ENCODE measurements at regions not wholly inside any gene's neighbourhood (a gene's known extent, or its start where the extent isn't known, plus 50 kb on each side); places are given as distances from the start of the nearest gene placed in this dataset.

DNA sequence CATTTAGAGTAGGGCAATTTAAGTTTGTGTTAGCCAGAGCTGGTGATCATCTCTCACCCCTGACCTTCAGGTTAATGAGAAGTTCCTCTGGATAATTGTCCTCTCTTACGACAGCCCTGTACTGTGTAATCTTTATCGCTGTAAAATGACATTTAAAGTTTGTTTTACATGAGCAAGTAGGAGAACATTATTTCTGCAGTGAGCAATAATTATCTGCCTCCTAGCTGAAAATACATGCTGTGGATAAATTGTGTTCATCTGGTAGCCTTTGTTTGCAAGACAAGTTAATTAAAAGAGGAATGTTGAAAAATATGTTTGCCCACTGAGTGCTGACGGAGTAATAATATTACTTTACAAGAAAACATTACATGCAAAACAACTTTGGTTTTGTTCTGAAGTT lies 1083.8 kb upstream of the NUDT12 start:
- intact Hi-C loops (cut with DNase I; ENCODE audit: low total_unique reads): no loop called here

DNA sequence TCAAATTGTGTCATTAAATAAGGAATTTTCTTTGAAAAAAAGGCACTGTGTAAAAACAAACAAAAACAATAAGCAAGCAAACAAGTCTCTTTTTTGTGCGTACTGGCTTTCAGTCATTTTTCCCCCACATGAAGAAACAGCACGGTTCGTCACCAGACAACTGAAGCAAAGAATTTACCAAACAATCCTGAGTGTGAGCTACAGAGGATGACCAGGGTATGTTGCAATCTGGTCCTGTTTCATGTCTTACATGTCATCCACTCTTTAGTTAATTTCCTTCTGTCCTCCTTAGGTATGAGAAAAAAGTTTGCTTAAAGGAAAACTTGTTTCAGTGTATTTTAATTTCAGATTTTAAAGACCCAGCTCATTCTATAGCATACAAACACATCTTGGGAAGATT lies 1080.7 kb upstream of the NUDT12 start:
- Histone ChIP-seq H3K4me3 (no peak overlapping the region), H3K4me1 (no peaks in the 10 kb centered on the region), H3K27ac (no peak overlapping the region), H3K27me3 (no peaks in the 10 kb centered on the region), H3K36me3 (no peaks in the 10 kb centered on the region), H3K9me3 (no peaks in the 10 kb centered on the region)
- DNase-seq: no peak
- TF ChIP-seq, protein P1, sequence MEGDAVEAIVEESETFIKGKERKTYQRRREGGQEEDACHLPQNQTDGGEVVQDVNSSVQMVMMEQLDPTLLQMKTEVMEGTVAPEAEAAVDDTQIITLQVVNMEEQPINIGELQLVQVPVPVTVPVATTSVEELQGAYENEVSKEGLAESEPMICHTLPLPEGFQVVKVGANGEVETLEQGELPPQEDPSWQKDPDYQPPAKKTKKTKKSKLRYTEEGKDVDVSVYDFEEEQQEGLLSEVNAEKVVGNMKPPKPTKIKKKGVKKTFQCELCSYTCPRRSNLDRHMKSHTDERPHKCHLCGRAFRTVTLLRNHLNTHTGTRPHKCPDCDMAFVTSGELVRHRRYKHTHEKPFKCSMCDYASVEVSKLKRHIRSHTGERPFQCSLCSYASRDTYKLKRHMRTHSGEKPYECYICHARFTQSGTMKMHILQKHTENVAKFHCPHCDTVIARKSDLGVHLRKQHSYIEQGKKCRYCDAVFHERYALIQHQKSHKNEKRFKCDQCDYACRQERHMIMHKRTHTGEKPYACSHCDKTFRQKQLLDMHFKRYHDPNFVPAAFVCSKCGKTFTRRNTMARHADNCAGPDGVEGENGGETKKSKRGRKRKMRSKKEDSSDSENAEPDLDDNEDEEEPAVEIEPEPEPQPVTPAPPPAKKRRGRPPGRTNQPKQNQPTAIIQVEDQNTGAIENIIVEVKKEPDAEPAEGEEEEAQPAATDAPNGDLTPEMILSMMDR (IDR thresholded peaks at IDR 0.05): no peak
- intact Hi-C loops (cut with DNase I; ENCODE audit: low total_unique reads): no loop called here

More for the DNA sequence above, 1083.8 kb upstream of the NUDT12 start:
- TF ChIP-seq, protein P1 (IDR thresholded peaks at IDR 0.05): no peak
- H3K4me1 ChIP-seq: no peaks in the 10 kb centered on the region
- no peaks in the 10 kb centered on the region for H3K36me3 ChIP-seq
- DNase-seq: no peak
- no peaks in the 10 kb centered on the region for H3K27me3 ChIP-seq
- H3K4me3 ChIP-seq: no peak overlapping the region
- H3K9me3 ChIP-seq: no peaks in the 10 kb centered on the region
- H3K27ac ChIP-seq: no peak overlapping the region

DNA sequence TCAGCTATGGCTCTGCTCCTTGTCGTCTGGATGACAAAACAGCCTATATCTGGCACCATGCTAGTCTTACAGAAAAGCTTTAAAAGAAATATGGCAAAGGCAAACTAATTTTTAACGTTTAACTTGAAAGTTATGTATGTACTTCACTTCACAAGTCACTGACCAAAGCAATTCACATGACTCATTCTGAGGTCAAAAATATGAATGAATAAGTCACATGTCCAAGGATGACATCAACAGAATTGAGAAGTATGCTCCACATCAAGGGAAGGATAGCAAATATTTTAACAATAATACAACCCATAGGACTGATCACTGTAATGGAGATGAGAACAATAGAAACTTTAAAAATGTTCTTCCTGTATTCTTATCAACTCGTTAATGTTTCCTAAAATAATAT lies 1072.6 kb upstream of the NUDT12 start:
- no peak for DNase-seq
- no peaks in the 10 kb centered on the region for H3K4me1 ChIP-seq

DNA sequence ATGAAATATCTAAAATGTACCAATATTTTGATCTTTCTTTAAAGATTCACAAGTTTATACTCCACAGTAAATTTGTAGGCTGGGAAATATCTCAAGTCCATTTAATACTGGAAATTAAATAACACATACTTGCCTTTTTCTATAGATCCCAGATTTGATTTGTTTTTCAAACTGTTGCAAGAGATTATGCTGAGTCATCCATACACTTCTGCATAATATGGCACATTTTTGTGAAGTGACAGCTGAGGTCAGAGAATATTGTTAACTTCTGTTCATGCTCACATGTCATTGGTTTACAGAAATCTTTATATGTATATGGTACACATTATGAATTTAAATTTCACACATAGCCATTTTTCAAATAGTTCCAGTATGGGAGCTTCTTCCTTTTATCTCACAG lies 1066.3 kb upstream of the NUDT12 start:
- Histone ChIP-seq H3K4me1 (no peaks in the 10 kb centered on the region), H3K36me3 (no peaks in the 10 kb centered on the region), H3K27me3 (no peaks in the 10 kb centered on the region), H3K4me3 (no peak overlapping the region), H3K9me3 (peaks cover 0 to 6% (median 0%) of the 10 kb centered on the region in 3 donors), H3K27ac (no peak overlapping the region)
- intact Hi-C loops (cut with DNase I; ENCODE audit: low total_unique reads): no loop called here
- TF ChIP-seq, protein P1 (IDR thresholded peaks at IDR 0.05): no peak
- DNase-seq: no peak

More for the DNA sequence above, 1072.6 kb upstream of the NUDT12 start:
- Histone ChIP-seq H3K36me3 (no peaks in the 10 kb centered on the region), H3K9me3 (no peaks in the 10 kb centered on the region), H3K27me3 (no peaks in the 10 kb centered on the region), H3K27ac (no peak overlapping the region), H3K4me3 (no peak overlapping the region)
- TF ChIP-seq, protein P1 (IDR thresholded peaks at IDR 0.05): no peak
- intact Hi-C loops (cut with DNase I; ENCODE audit: low total_unique reads): no loop called here

DNA sequence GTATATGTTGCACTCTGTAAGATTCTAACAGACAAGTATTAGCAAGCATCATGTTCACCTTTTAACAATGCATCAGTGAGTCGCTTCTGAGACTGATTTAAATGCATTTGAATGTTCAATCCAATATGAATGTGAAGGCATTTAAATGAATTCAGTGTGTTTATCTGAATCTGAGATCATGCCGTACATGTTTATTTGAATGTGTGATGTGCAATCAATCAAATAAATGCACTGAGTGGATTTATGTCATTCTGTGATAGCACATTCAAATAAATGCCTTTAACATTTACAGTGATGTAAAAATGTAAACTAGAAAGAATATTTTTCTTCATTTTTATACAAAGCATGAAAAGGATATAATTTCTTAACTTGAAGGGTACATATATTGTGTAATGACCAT lies 1063.5 kb upstream of the NUDT12 start:
- Histone ChIP-seq H3K4me1 (no peaks in the 10 kb centered on the region), H3K4me3 (no peak overlapping the region), H3K27me3 (no peaks in the 10 kb centered on the region), H3K27ac (no peak overlapping the region), H3K9me3 (peaks cover 0 to 6% (median 0%) of the 10 kb centered on the region in 3 donors), H3K36me3 (no peaks in the 10 kb centered on the region)
- intact Hi-C loops (cut with DNase I; ENCODE audit: low total_unique reads): no loop called here
- TF ChIP-seq, protein P1 (IDR thresholded peaks at IDR 0.05): no peak
- DNase-seq: no peak

DNA sequence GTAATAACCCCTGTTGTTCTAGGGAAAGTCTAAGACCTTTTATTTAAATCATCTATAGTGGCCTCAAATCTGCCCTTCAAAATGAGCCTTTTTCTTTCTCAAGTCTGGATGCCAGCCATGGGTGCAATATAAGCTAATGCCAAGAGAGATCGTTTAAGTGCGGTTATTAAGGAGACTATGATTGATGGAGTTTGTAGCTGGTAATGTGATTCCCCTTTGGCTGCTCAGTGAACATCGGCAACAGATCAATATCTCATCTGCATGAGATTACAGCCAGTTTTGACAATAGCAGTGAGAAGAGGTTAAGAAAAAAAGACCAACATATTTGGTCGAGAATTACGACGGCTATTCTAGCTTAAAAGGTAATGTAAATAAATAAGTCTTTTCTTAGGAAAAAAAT lies 1049.4 kb upstream of the NUDT12 start:
- H3K36me3 ChIP-seq: no peaks in the 10 kb centered on the region
- H3K27ac ChIP-seq: no peak overlapping the region
- TF ChIP-seq, protein P1 (IDR thresholded peaks at IDR 0.05): no peak
- no peaks in the 10 kb centered on the region for H3K4me1 ChIP-seq
- intact Hi-C loops (cut with DNase I; ENCODE audit: low total_unique reads): no loop called here
- no peaks in the 10 kb centered on the region for H3K9me3 ChIP-seq
- no peak for DNase-seq
- H3K27me3 ChIP-seq: no peaks in the 10 kb centered on the region
- no peak overlapping the region for H3K4me3 ChIP-seq
